Endothelial cell of umbilical vein (primary cell): ENCODE measurements at regions not wholly inside any gene's neighbourhood (a gene's known extent, or its start where the extent isn't known, plus 50 kb on each side); places are given as distances from the start of the nearest gene placed in this dataset.
"Not testable (repeated sequence)": the region's sequence is repeated elsewhere in the genome, so short reads cannot be mapped to it uniquely, and the experiment has no call there.

Experiments used
- BruUV-seq: library from RNA; stranded (reverse); fragments of 400-500 nt; replicated peaks from 2 replicates; lab custom pipeline; 2021; lab: Mats Ljungman, UMichigan
- CTCF ChIA-PET: fragments of 300-600, 350-600 bp; sonication (Branson Sonifier 250); formaldehyde crosslinking; loops from one replicate; lab custom pipeline; 2021; ENCODE audit warnings: antibody characterized with exemption, inconsistent platforms; lab: Charles Lee
- POLR2A ChIA-PET: fragments of 300-600, 350-600 bp; sonication (Branson Sonifier 250); formaldehyde crosslinking; loops from one replicate; lab custom pipeline; 2021; ENCODE audit warnings: antibody characterized with exemption, inconsistent platforms; lab: Charles Lee
- DNase-seq: peaks from one replicate; pipeline ENCODE4 v3.0.0-alpha.2; 2011; ENCODE audit warnings: low read depth, low spot score
- FAIRE-seq: peaks from 2 replicates; lab custom pipeline; 2011; peaks lifted over from hg19 to GRCh38; lab: Jason Lieb, UNC
- H2AFZ ChIP-seq: 2 replicates; pipeline ENCODE4 v1.6.0; 2012; ENCODE audit warnings: low read depth, low read length, control low read depth, inconsistent platforms
- H3K27ac ChIP-seq: 2 replicates; pipeline ENCODE4 v1.5.1; 2011; ENCODE audit warnings: low read depth, mild to moderate bottlenecking, control low read depth, low read length, moderate library complexity; ENCODE audit not compliant: insufficient read depth
- H3K27me3 ChIP-seq, 2 experiments: 2 replicates each; pipeline versions ENCODE4 v1.6.0 to v1.6.1; 2011; ENCODE audit warnings: low read length in 2 of 2, mixed read lengths in 1 of 2; ENCODE audit not compliant: control insufficient read depth in 2 of 2, insufficient read depth in 2 of 2
- H3K36me3 ChIP-seq, 2 experiments: 2 replicates in 1 of 2; 3 replicates in 1 of 2; pipeline ENCODE4 v1.5.1; 2011; ENCODE audit warnings: low read length in 2 of 2, mild to moderate bottlenecking in 1 of 2, moderate library complexity in 1 of 2; ENCODE audit not compliant: control insufficient read depth in 2 of 2, insufficient read depth in 2 of 2; ENCODE audit errors: extremely low read depth in 1 of 2
- H3K4me1 ChIP-seq: 3 replicates; pipeline ENCODE4 v1.5.1; 2011; ENCODE audit warnings: mild to moderate bottlenecking, low read length; ENCODE audit not compliant: control insufficient read depth, insufficient read depth; ENCODE audit errors: extremely low read depth
- H3K4me2 ChIP-seq: 2 replicates; pipeline ENCODE4 v1.6.1; 2011; ENCODE audit warnings: low read length, control low read depth, mixed read lengths; ENCODE audit not compliant: insufficient read depth
- H3K4me3 ChIP-seq, 3 experiments: fragments of 200-600 bp in 1 of 3; sonication (generic), shearing (Covaris generic) in 1 of 3; replicated peaks in 1 of 3; 2 replicates each; pipeline ENCODE4 v1.5.1; 2011 to 2016; ENCODE audit warnings: control low read depth in 3 of 3, low read length in 3 of 3, mild to moderate bottlenecking in 2 of 3, inconsistent platforms in 1 of 3, low read depth in 1 of 3, moderate library complexity in 1 of 3; ENCODE audit not compliant: insufficient read depth in 1 of 3
- H3K79me2 ChIP-seq: 2 replicates; pipeline ENCODE4 v1.6.0; 2012; ENCODE audit warnings: low read length, inconsistent platforms; ENCODE audit not compliant: control insufficient read depth, insufficient read depth
- H3K9ac ChIP-seq: replicated peaks from 2 replicates; pipeline ENCODE3; 2011; ENCODE audit warnings: low read length, control low read depth; ENCODE audit not compliant: insufficient read depth; ENCODE audit errors: extremely low read depth
- H3K9me1 ChIP-seq: replicated peaks from 3 replicates; pipeline ENCODE4 v1.6.0; 2011; ENCODE audit warnings: mild to moderate bottlenecking, low read length; ENCODE audit not compliant: control insufficient read depth, insufficient read depth; ENCODE audit errors: extremely low read depth
- H3K9me3 ChIP-seq: replicated peaks from 2 replicates; pipeline ENCODE4 v1.5.1; 2012; ENCODE audit warnings: low read length, inconsistent platforms; ENCODE audit not compliant: control insufficient read depth, insufficient read depth
- H4K20me1 ChIP-seq: replicated peaks from 2 replicates; pipeline ENCODE3; 2011; ENCODE audit warnings: mild to moderate bottlenecking, low read length; ENCODE audit not compliant: control insufficient read depth, insufficient read depth; ENCODE audit errors: extremely low read depth
- CTCF ChIP-seq, 2 donors: IDR thresholded peaks; 1 replicate in 1 of 2; 2 replicates in 1 of 2; pipeline ENCODE4 v1.5.1; 2011; ENCODE audit warnings: low read length in 2 of 2, mild to moderate bottlenecking in 2 of 2, moderate library complexity in 2 of 2, control low read depth in 1 of 2, inconsistent platforms in 1 of 2, low read depth in 1 of 2; ENCODE audit not compliant: insufficient read depth in 1 of 2; ENCODE audit errors: extremely low read depth in 1 of 2
- EZH2 ChIP-seq: IDR thresholded peaks from 2 replicates; pipeline ENCODE4 v1.6.1; 2012; ENCODE audit warnings: borderline replicate concordance, low read depth, mild to moderate bottlenecking, moderate library complexity, low read length, inconsistent platforms; ENCODE audit not compliant: severe bottlenecking
- GATA2 ChIP-seq: IDR thresholded peaks from 2 replicates; pipeline ENCODE4 v1.7.0; 2011; ENCODE audit warnings: low read depth, mild to moderate bottlenecking, moderate library complexity, mixed read lengths, low read length; ENCODE audit not compliant: insufficient read length, insufficient read depth
- JUN ChIP-seq: IDR thresholded peaks from 2 replicates; pipeline ENCODE4 v1.6.1; 2011; ENCODE audit warnings: borderline replicate concordance, low read depth; ENCODE audit not compliant: insufficient read length, insufficient read depth
- MYC ChIP-seq: IDR thresholded peaks from one replicate; pipeline ENCODE4 v1.6.1; 2011; ENCODE audit warnings: mild to moderate bottlenecking, low read depth, low read length
- POLR2A ChIP-seq: IDR thresholded peaks from 2 replicates; pipeline ENCODE4 v1.6.1; 2012; ENCODE audit warnings: low read depth, mild to moderate bottlenecking, control low read depth, low read length
- POLR2AphosphoS5 ChIP-seq: IDR thresholded peaks from 2 replicates; pipeline ENCODE4 v1.6.1; 2012; ENCODE audit warnings: low read depth, mild to moderate bottlenecking, control low read depth, low read length, moderate library complexity; ENCODE audit not compliant: insufficient read depth
- dilution Hi-C: fragments of 300-500 bp; cut with MboI; formaldehyde crosslinking; loops from one replicate; pipeline ENCODE4 v1.15.0; 2019; ENCODE audit warnings: low sequenced_read_pairs; ENCODE audit not compliant: extremely low pct_ligation_motif_present
- intact Hi-C: fragments of 100-400 bp; cut with micrococcal nuclease; formaldehyde crosslinking; loops from one replicate; pipeline ENCODE4 v1.10.0; 2022
- TF ChIP-seq, protein P1 (sequence below): IDR thresholded peaks from 2 replicates; pipeline ENCODE4 v1.6.1; 2011; ENCODE audit not compliant: insufficient read depth, insufficient read length

- FAIRE-seq: no peak
These were observed 191.4 kb upstream of the CDH5 start for GRCh38 chr16:66175058-66175457.

GRCh38 chr16:66173796-66174195, 192.7 kb upstream of the CDH5 start:
- H3K9me1 ChIP-seq, CTCF ChIA-PET, POLR2A ChIA-PET, H3K4me2 ChIP-seq, H3K4me3 ChIP-seq, BruUV-seq, FAIRE-seq, H3K9ac ChIP-seq, H3K27ac ChIP-seq, DNase-seq, intact Hi-C loops, H3K9me3 ChIP-seq, dilution Hi-C loops, H3K79me2 ChIP-seq, H3K27me3 ChIP-seq, H4K20me1 ChIP-seq, H3K4me1 ChIP-seq, H2AFZ ChIP-seq, H3K36me3 ChIP-seq: not testable (repeated sequence)

More at GRCh38 chr16:66175058-66175457, 191.4 kb upstream of the CDH5 start:
- no peaks in the 10 kb centered on the region for H3K79me2 ChIP-seq
- no TSS peak for BruUV-seq
- H3K27ac ChIP-seq: no peak overlapping the region
- H3K4me1 ChIP-seq: no peaks in the 10 kb centered on the region
- H3K4me3 ChIP-seq: no peak overlapping the region
- no peak overlapping the region for H2AFZ ChIP-seq
- H4K20me1 ChIP-seq: no peaks in the 10 kb centered on the region
- ChIA-PET POLR2A (no interaction called here), CTCF (no interaction called here)
- TF ChIP-seq MYC: no peak
- no peak for TF ChIP-seq JUN
- no peak for TF ChIP-seq CTCF (IDR thresholded peaks at IDR 0.05; ENCODE audit: extremely low read depth in 1 of 2, insufficient read depth in 1 of 2, low read depth in 1 of 2, low read length in 2 of 2)
- no peak for TF ChIP-seq GATA2
- no peak for TF ChIP-seq POLR2AphosphoS5
- TF ChIP-seq EZH2: no peak
- TF ChIP-seq, protein P1, sequence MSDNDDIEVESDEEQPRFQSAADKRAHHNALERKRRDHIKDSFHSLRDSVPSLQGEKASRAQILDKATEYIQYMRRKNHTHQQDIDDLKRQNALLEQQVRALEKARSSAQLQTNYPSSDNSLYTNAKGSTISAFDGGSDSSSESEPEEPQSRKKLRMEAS: no peak
- no peak for TF ChIP-seq POLR2A
- DNase-seq: no peak
- no peaks in the 10 kb centered on the region for H3K27me3 ChIP-seq
- H3K4me2 ChIP-seq: no peak overlapping the region
- H3K9me3 ChIP-seq: no peaks in the 10 kb centered on the region
- intact Hi-C loops (no loop called here), dilution Hi-C loops (no loop called here)
- H3K9ac ChIP-seq: no peak overlapping the region
- H3K36me3 ChIP-seq: no peaks in the 10 kb centered on the region
- no peaks in the 10 kb centered on the region for H3K9me1 ChIP-seq

DNA sequence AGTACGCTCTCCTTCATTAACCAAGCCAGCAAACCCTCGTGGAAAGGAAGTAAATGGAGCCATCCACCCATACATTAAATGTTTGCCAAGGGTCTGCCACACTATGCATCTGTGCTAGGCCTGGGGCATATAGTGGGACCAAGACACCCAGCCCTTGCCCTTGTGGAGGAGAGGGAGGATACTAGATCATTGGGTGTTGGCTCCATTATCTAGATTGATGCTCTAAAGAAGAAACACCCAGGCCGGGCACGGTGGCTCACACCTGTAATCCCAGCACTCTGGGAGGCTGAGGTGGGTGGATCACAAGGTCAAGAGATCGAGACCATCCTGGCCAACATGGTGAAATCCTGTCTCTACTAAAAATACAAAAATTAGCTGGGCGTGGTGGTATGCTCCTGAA, 193.3 kb upstream of the CDH5 start:
- DNase-seq, H3K79me2 ChIP-seq, H3K9me3 ChIP-seq, H4K20me1 ChIP-seq, H3K9me1 ChIP-seq, H2AFZ ChIP-seq, BruUV-seq, H3K4me1 ChIP-seq, CTCF ChIA-PET, POLR2A ChIA-PET, FAIRE-seq, H3K27ac ChIP-seq, H3K27me3 ChIP-seq, H3K4me2 ChIP-seq, intact Hi-C loops, H3K4me3 ChIP-seq, dilution Hi-C loops, H3K36me3 ChIP-seq, H3K9ac ChIP-seq: not testable (repeated sequence)
